Stimulated activated naive CD4-positive, alpha-beta T cell treated with Interleukin-2 at 50 U/mL for 16 hours (primary cell): ENCODE measurements at regions not wholly inside any gene's neighbourhood (a gene's known extent, or its start where the extent isn't known, plus 50 kb on each side); places are given as distances from the start of the nearest gene placed in this dataset.
"Not testable (repeated sequence)": the region's sequence is repeated elsewhere in the genome, so short reads cannot be mapped to it uniquely, and the experiment has no call there.

ENCODE experiments used
- DNase-seq: peaks from one replicate; lab custom pipeline; 2025; lab: John Stamatoyannopoulos, UW

DNA sequence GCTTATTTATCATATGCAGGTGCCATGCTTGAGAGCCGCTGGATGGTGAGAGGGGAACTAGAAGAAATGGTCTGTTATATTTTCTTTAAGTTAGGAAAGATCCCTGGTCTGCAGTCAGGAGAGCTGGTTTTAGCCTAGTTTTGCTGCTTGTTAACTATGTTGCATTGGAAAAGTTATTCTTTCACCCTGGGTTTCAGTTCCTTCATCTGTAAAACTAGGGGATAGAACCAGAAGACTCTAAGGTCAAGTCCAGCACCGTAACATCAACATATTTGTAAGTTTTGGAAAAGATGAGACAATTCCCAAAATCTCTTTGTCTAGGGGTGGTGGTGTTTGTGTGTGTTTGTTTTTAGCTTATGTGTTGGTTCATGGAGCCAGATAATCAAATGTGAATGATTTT, 304.0 kb downstream of the QKI start:
- DNase-seq: no peak

DNA sequence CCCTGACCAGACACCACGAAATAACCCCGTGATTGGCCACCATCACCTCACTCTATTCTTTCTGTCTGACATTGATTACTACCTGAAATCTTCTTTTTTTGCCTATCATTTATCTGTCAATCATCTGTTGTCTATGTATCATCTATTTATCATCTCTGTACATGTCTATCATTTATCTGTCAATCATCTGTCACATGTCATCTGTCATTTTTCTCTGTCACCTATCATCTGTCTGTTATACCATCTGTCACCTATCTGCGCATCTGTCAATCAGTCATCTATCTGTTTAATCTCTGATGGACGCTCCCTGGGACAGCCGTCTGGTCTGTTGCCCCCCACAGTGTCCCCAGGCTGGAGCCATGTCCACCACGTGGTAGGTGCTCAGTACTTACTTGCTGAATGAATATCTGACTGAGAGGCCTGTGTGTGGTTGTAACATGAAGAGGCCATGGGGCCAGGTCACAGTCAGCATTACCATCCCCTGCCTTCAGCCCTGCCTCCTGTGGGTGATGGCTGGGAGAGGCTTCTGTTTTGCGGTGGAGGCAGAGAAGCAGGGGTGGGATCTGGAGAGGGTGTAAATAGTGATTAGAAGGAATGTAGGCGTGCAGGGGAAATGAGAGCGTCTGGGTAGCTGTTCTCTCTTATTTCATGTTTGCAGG, 302.7 kb downstream of the QKI start:
- DNase-seq: no peak

DNA sequence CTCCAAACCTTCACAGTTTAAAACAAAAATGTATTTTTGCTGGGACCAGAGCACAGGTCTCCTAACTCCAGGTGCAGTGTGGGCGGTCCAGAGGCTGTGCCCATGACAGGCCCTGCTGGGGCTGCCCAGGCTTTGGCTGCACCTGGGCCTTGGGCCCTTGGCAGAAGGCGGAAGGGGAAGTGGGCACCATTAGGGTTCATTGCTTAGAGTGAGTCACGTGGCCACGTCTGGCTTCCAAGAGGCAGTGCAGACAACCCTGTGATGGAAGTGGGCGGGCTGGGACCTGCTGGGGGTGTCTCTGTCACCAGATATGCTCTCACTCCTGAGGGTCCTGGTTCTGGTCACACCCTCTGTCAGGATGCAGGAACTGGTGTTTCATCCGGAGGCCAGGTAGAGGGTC, 302.2 kb downstream of the QKI start:
- DNase-seq: no peak

GRCh38 chr6:163715846-163716245, 301.3 kb downstream of the QKI start:
- DNase-seq: no peak

DNA sequence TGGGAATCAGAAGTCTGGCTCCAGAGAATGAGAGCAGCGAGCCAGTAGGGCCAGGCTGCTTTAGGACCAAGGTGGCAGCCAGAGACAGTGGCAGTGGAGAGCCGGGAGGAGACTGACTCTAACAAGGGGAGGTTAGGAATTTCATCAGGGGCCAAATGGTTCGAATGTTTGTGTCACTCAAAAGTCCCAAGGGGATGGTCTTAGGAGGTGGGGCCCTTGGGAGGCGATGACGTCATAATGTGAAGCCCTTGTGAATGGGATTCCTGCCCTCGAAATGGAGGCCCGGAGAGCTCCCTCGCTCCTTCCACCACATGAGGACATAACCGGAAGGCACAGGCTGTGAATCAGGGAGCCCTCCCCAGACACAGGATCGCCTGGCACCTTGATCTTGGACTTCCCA, 299.7 kb downstream of the QKI start:
- no peak for DNase-seq

DNA sequence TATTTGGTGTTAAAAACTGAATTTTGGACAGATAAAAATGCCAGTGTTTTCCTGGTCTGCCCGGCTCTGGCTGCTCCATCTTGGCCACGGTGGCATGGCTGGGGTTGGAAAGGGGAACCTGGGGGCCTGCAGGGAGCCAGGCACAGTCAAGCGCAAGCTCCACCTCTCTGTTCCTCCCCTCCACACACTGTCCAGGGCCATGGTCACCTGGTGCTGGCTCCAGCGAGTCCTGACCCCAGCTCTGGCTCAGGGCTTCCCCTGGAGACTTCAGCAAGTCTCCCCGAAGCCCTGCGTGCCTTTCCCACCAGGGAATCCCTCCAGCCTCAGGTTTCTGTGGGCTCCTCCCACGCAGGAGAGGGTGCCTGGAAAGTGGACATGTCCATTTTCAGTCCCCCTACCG, 298.5 kb downstream of the QKI start:
- DNase-seq: no peak

DNA sequence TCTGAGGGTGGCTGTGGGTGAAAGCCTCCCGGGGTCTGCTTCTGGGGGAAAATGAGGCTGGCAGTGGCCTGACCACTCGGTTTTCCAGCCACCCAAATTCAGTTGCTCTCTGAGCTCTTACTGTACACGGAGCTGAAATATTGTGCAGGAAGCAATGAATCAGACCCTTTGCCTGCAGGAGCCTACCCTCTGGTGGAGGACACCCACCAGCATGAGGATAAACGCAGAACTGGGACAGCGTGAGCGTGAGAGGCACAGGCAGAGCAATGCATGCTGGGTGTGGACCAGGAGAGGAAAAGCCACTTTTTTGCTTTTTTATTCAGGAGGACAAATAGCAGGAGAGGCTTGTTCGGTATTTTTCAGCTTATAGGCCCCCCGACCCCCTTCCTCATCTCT, 298.0 kb downstream of the QKI start:
- DNase-seq: no peak

- no peak for DNase-seq
These were observed 297.4 kb downstream of the QKI start for GRCh38 chr6:163711615-163712565.

GRCh38 chr6:163710532-163711470, 296.3 kb downstream of the QKI start:
- DNase-seq: no peak

GRCh38 chr6:163709693-163710092, 295.2 kb downstream of the QKI start:
- no peak for DNase-seq

- DNase-seq: no peak
These were observed 294.7 kb downstream of the QKI start for GRCh38 chr6:163709255-163709654.

DNA sequence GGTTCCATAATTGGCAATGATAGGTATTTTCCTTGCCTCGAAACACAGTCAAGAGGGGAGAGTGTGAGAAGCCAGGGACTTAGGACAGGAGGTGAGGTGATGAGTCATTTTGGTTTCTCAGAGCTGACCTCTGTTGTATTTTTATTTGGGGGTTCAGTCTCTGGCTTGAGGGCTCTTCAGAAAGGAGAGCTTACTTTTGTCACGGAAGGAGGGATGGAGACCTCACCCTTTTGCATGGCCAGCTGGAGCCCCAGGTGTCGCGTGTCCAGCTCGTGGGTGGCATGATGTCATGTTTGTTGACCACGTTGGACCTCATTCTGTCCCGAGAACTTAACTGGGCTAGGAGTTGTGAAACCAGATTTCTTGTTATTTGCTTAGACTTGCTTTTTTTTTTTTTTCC, 293.9 kb downstream of the QKI start:
- no peak for DNase-seq

DNA sequence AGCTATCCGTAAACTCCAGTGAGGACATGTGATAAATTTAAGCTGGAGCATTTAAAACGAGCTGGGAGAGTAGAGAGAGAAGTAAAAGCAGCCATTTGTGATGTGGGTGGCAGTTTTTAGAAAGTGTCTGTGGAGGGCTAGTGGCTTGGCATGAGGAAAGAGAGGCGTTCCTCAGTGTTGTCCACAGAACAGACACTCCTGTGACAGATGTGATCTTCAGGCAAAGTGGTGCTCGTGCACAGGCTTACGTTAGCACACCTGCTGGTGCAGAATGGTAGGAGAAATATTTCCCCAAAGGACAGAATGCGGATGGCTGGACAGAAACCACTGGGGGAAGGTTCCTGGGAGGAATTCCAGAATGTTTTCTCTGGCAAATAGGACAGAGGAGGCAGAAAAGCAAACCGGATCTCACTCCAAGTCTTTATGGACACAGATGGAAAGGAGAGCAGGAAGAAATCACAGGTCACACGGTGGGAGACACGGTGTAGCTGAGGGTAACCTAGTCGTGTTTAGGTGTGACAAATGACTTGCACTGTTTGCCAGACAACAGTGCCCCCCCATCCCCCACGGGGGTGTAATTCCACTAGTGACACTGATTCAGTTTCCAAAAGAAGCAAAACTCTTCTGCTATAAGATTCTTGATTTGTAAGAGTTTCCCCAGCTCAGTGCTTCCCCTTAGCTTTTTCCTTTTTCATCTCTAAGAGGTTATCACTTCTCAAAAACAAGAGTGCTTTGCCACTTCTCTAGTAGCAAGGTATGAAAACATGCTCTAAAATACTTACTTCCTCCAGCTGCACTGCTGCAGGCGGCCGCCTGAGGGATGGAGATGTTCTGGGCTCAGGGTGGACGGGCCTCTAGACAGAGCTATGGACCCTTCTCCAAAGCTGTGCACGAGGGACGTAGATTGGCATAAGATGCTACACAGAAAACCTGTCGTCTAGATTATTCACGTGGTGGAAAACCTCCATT, 293.2 kb downstream of the QKI start:
- DNase-seq: no peak

GRCh38 chr6:163706500-163707087, 292.1 kb downstream of the QKI start:
- DNase-seq: no peak

DNA sequence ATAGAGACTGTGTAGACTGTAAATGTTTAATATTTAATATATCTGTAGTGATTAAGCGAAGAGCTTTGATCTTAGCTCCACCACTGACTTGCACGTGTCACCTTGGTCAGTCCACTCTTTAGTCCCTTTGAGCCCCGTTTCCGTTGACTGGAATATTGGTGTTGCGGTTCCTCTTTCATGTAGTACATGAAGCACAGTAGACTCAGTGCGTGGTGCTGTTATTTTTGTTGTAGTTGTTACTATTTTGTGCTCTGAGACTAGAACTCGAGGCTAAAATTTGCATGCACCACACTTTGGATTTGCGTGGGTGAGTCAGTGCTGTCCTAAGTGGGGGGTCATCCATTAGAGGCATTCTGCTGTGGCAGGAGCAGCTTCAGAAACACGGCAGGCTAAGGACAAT, 291.4 kb downstream of the QKI start:
- DNase-seq: no peak

- DNase-seq: no peak
These were observed 288.2 kb downstream of the QKI start for GRCh38 chr6:163702736-163703135.

GRCh38 chr6:163701762-163702161, 287.2 kb downstream of the QKI start:
- DNase-seq: no peak

DNA sequence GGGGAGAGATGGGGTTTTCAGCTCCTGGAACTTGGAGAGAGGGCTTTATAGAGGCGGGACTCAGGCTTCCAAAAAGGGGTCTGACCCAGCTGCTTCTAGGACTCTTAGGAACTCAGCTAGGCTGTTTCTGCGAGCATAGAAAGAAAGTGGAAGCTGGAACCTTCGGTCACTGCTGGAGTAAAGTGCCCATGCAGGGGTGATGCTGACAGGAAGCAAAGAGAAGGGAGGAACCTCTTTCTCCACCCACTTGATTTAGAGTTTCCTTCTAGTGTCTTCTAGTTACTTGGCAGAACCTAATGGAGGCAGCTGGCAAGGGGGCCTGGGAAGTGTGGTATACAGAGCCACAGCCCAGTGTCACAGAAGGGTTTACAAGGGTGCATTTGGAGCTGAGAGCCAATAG, 283.6 kb downstream of the QKI start:
- DNase-seq: no peak

DNA sequence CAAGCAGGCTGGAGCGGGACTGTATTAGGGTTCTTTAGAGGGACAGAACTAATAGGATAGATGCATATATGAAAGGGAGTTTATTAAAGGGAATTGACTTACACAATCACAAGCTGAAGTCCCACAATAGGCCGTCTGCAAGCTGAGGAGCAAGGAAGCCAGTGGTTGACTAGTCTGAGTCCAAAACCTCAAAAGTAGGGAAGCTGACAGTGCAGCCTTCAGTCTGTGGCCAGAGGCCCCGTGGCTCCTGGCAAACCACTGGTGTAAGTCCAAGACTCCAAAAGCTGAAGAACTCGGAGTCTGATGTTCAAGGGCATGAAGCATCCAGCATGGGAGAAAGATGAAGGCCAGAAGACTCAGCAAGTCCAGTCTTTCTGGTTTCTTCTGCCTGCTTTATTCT, 281.8 kb downstream of the QKI start:
- not testable (repeated sequence) for DNase-seq

DNA sequence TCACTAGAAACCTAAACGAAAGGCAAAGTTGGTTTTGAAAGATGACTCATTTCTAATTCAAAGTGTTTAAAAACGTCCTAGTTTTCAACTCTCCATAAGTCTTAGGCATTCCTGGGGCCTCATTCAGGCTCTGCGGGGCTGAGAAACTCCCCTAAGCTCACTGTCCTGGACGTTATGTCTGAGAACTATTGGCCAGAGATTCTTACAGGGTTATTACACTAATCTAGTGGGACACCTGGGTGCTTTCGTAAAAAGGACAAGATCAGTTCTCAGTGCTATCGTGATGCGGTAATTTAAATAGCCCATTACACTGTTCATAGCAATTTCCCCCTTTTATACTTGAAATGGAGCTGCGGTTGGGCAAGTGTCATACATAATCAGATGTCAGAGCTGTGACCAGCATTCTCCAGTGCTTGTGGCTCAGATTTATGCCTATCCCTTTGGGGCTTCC, 280.9 kb downstream of the QKI start:
- DNase-seq: no peak

- DNase-seq: no peak
These were observed 280.5 kb downstream of the QKI start for GRCh38 chr6:163694988-163695398.
